Esophagus squamous epithelium (tissue), 4 donors: ENCODE measurements at regions not wholly inside any gene's neighbourhood (a gene's known extent, or its start where the extent isn't known, plus 50 kb on each side); places are given as distances from the start of the nearest gene placed in this dataset.

ENCODE experiments used
- POLR2A ChIP-seq, 4 donors: fragments of 450-650 bp; IDR thresholded peaks; one replicate each; pipeline ENCODE4 v1.6.1; 2017; ENCODE audit warnings: antibody characterized with exemption in 4 of 4, mild to moderate bottlenecking in 4 of 4, moderate library complexity in 3 of 4
- TF ChIP-seq, protein P1 (sequence below), 6 experiments: fragments of 450-650 bp in 4 of 6; fragments of 200-600 bp in 2 of 6; sonication (generic) in 2 of 6; IDR thresholded peaks; one replicate each; pipeline ENCODE4 v1.5.1; 2016 to 2019; ENCODE audit warnings: antibody characterized with exemption in 6 of 6, mild to moderate bottlenecking in 4 of 6, moderate library complexity in 4 of 6

DNA sequence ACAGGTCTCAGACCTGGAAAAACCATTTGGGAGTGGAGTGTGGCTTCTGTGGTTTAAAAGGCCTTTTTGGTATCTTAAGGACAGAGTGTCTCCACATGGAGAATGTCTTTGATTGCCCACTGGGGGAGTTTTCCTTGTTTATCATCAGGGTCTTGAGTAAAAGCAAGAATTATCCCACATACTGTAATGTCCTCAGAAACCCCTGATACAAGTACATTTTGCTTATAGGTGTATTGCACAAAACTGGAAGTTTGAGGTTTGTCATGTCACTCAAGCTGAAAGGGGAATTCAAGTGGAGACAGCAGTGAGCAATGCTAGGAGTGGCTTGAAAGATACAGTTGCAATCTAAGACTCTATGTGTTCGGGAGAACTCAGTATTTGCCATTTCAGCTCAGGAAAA, 62.7 kb upstream of the GRAMD2B start:
- TF ChIP-seq, protein P1, sequence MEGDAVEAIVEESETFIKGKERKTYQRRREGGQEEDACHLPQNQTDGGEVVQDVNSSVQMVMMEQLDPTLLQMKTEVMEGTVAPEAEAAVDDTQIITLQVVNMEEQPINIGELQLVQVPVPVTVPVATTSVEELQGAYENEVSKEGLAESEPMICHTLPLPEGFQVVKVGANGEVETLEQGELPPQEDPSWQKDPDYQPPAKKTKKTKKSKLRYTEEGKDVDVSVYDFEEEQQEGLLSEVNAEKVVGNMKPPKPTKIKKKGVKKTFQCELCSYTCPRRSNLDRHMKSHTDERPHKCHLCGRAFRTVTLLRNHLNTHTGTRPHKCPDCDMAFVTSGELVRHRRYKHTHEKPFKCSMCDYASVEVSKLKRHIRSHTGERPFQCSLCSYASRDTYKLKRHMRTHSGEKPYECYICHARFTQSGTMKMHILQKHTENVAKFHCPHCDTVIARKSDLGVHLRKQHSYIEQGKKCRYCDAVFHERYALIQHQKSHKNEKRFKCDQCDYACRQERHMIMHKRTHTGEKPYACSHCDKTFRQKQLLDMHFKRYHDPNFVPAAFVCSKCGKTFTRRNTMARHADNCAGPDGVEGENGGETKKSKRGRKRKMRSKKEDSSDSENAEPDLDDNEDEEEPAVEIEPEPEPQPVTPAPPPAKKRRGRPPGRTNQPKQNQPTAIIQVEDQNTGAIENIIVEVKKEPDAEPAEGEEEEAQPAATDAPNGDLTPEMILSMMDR (IDR thresholded peaks at IDR 0.05), result no peak
- TF ChIP-seq POLR2A (IDR thresholded peaks at IDR 0.05), result no peak
